Chondrocyte (in vitro differentiated cells): ENCODE measurements at regions not wholly inside any gene's neighbourhood (a gene's known extent, or its start where the extent isn't known, plus 50 kb on each side); places are given as distances from the start of the nearest gene placed in this dataset.

Experiments
- DNase-seq: peaks from one replicate; pipeline ENCODE4 v3.0.0; 2021; ENCODE audit warnings: mixed read lengths, low spot score
- H3K27ac Mint-ChIP-seq: one replicate; pipeline ENCODE4 v1.8.0; 2021; ENCODE audit warnings: mild to moderate bottlenecking, moderate library complexity, mixed read lengths; ENCODE audit not compliant: unreplicated experiment
- H3K27me3 Mint-ChIP-seq: 2 replicates; pipeline ENCODE4 v1.8.0; 2021; ENCODE audit warnings: low read depth, mixed read lengths
- H3K36me3 Mint-ChIP-seq: 2 replicates; pipeline ENCODE4 v1.8.0; 2021; ENCODE audit warnings: low read depth, mixed read lengths
- H3K4me1 Mint-ChIP-seq: 2 replicates; pipeline ENCODE4 v1.8.0; 2021; ENCODE audit warnings: low read depth, mild to moderate bottlenecking, mixed read lengths
- H3K4me3 Mint-ChIP-seq: one replicate; pipeline ENCODE4 v1.8.0; 2021; ENCODE audit warnings: mild to moderate bottlenecking, moderate library complexity, mixed read lengths; ENCODE audit not compliant: unreplicated experiment
- H3K9me3 Mint-ChIP-seq: 2 replicates; pipeline ENCODE4 v1.8.0; 2021; ENCODE audit warnings: low read depth, mixed read lengths
- CTCF ChIP-seq: fragments of 200-600 bp; sonication (generic); IDR thresholded peaks from 2 replicates; pipeline ENCODE4 v1.5.0; 2021; ENCODE audit warnings: antibody characterized with exemption, mild to moderate bottlenecking, moderate library complexity

DNA sequence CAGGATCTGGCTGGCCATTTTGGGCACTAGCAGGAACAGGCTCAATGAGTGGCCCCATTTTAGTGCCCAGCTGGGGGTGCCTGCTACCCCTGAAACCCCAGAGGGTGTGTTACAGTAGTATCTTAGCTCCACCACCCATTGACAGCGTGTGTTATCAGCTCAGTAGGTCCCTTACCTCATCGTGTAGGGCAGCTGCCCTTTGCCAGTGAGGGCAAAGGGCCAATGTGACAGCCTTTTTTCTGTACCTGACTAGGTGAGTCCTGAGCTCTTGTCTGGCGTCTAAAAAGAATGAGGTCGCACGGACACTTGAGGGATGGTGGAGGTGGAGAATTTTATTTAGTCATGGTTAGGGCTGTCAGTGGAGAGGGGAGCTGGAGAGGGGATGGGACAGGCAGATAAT is 462.2 kb downstream of the PIK3C3 start:
- no peak overlapping the region for H3K27ac Mint-ChIP-seq
- no peaks in the 10 kb centered on the region for H3K27me3 Mint-ChIP-seq
- TF ChIP-seq CTCF, result no peak
- H3K4me3 Mint-ChIP-seq, result no peak overlapping the region
- H3K4me1 Mint-ChIP-seq, result peaks cover 15% of the 10 kb centered on the region
- DNase-seq, result no peak
- H3K36me3 Mint-ChIP-seq, result no peaks in the 10 kb centered on the region
- H3K9me3 Mint-ChIP-seq, result no peaks in the 10 kb centered on the region

GRCh38 chr18:42418121-42418520 is 463.1 kb downstream of the PIK3C3 start:
- H3K27me3 Mint-ChIP-seq, result no peaks in the 10 kb centered on the region
- H3K27ac Mint-ChIP-seq, result no peak overlapping the region
- no peaks in the 10 kb centered on the region for H3K36me3 Mint-ChIP-seq
- H3K9me3 Mint-ChIP-seq, result no peaks in the 10 kb centered on the region
- DNase-seq, result no peak
- H3K4me3 Mint-ChIP-seq, result no peak overlapping the region
- H3K4me1 Mint-ChIP-seq, result peaks cover 15% of the 10 kb centered on the region
- TF ChIP-seq CTCF, result no peak

DNA sequence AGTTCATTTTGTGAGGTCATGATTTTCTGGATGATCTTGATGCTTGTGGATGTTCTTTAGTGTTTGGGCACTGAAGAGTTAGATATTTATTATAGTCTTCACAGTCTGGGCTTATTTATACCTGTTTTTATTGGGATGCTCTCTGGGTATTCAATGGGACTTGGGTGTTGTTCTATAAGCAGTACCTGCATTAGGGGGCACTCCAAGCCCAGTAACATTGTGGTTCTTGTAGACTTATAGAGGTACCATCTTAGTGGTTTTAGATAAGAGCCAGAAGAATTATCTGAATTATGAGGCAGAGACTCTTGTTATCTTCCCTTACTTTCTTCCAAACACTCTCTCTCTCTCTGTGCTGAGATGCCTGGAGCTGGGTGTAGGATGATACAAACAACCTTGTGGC is 470.0 kb downstream of the PIK3C3 start:
- no peak for TF ChIP-seq CTCF
- H3K27me3 Mint-ChIP-seq, result peaks cover 2% of the 10 kb centered on the region
- H3K27ac Mint-ChIP-seq, result no peak overlapping the region
- H3K36me3 Mint-ChIP-seq, result no peaks in the 10 kb centered on the region
- DNase-seq, result no peak
- no peaks in the 10 kb centered on the region for H3K4me1 Mint-ChIP-seq
- no peak overlapping the region for H3K4me3 Mint-ChIP-seq
- H3K9me3 Mint-ChIP-seq, result peaks cover 3% of the 10 kb centered on the region

DNA sequence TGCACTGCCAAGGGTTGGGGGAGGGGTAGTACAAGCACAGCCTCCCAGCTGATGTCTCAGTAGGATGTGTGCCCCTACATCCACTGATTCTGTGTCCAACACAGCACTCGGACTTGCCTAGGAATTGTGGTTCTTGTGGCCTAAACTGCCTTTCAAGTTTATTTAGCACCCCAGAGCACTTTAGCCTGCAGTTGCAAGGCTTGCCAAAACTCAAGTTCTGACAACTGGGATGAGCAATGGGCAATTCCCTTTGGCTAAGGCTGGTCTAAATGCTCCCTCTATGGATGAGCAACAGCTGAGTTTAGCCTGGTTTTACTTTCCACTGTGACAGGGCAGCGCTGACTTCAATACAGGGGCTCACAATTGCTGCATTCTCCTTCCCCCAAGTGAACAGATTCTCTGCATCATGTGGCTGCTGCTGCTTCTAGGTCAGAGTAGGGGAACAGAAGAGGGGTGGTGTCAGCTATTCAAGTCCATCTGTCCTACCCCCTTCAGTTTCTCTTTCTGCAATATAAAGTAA is 471.5 kb downstream of the PIK3C3 start:
- Mint-ChIP-seq H3K4me1 (no peaks in the 10 kb centered on the region), H3K9me3 (peaks cover 3% of the 10 kb centered on the region), H3K4me3 (no peak overlapping the region), H3K27me3 (peaks cover 2% of the 10 kb centered on the region), H3K36me3 (no peaks in the 10 kb centered on the region), H3K27ac (no peak overlapping the region)
- no peak for TF ChIP-seq CTCF
- DNase-seq, result no peak

DNA sequence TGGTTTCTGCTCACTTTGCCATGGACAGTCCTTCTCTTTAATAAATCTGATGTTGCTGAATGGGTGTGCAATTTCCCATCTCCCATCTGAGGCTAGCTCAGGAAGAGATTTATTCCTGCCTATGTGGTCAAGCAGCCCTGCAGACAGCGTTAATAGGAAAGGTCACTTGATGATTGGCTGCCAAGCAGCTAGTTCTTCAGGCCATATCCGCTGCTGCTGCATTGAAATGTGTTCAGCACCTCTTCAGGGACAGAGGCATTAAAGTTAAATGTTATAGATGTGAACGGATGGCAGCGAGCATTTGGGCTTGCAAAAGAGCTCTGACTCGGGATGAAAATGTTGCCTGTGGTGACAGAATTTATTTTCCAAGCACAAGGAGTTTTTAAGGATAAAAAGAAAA is 474.2 kb downstream of the PIK3C3 start:
- H3K36me3 Mint-ChIP-seq, result no peaks in the 10 kb centered on the region
- H3K4me1 Mint-ChIP-seq, result no peaks in the 10 kb centered on the region
- no peak for TF ChIP-seq CTCF
- H3K9me3 Mint-ChIP-seq, result no peaks in the 10 kb centered on the region
- H3K27me3 Mint-ChIP-seq, result peaks cover 6% of the 10 kb centered on the region
- no peak for DNase-seq
- H3K27ac Mint-ChIP-seq, result no peak overlapping the region
- no peak overlapping the region for H3K4me3 Mint-ChIP-seq
